ENCODE measurements at regions not wholly inside any gene's neighbourhood (a gene's known extent, or its start where the extent isn't known, plus 50 kb on each side); places are given as distances from the start of the nearest gene placed in this dataset.

- TF ChIP-seq POLR2A (IDR thresholded peaks at IDR 0.05): no peak
- TF ChIP-seq, protein P1, sequence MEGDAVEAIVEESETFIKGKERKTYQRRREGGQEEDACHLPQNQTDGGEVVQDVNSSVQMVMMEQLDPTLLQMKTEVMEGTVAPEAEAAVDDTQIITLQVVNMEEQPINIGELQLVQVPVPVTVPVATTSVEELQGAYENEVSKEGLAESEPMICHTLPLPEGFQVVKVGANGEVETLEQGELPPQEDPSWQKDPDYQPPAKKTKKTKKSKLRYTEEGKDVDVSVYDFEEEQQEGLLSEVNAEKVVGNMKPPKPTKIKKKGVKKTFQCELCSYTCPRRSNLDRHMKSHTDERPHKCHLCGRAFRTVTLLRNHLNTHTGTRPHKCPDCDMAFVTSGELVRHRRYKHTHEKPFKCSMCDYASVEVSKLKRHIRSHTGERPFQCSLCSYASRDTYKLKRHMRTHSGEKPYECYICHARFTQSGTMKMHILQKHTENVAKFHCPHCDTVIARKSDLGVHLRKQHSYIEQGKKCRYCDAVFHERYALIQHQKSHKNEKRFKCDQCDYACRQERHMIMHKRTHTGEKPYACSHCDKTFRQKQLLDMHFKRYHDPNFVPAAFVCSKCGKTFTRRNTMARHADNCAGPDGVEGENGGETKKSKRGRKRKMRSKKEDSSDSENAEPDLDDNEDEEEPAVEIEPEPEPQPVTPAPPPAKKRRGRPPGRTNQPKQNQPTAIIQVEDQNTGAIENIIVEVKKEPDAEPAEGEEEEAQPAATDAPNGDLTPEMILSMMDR (IDR thresholded peaks at IDR 0.05): no peak
- no peak for TF ChIP-seq POLR2AphosphoS5 (IDR thresholded peaks at IDR 0.05)
- no peak for TF ChIP-seq EP300 (IDR thresholded peaks at IDR 0.05)
Observed at GRCh38 chr15:69706353-69707097, 253.9 kb downstream of the RPLP1 start.

Measured in sigmoid colon (tissue), 4 donors.